GM18867 (cell line): ENCODE measurements at regions not wholly inside any gene's neighbourhood (a gene's known extent, or its start where the extent isn't known, plus 50 kb on each side); places are given as distances from the start of the nearest gene placed in this dataset.
"Not testable (repeated sequence)": the region's sequence is repeated elsewhere in the genome, so short reads cannot be mapped to it uniquely, and the experiment has no call there.

ENCODE experiments used
- ATAC-seq: cut with Tn5 transposase; IDR thresholded peaks from one replicate; pipeline ENCODE4 v1.9.1; 2021; ENCODE audit warnings: mild to moderate bottlenecking, moderate library complexity; ENCODE audit not compliant: unreplicated experiment

GRCh38 chr7:114802632-114803031, 119.3 kb upstream of the MDFIC start:
- no peak for ATAC-seq

- no peak for ATAC-seq
Measured at GRCh38 chr7:114806590-114807162, 115.2 kb upstream of the MDFIC start.

- no peak for ATAC-seq
Measured at GRCh38 chr7:114812570-114812969, 109.3 kb upstream of the MDFIC start.

- no peak for ATAC-seq
Measured at GRCh38 chr7:114813624-114814023, 108.3 kb upstream of the MDFIC start.

- ATAC-seq, result not testable (repeated sequence)
Measured at GRCh38 chr7:114817036-114817435, 104.9 kb upstream of the MDFIC start.

- ATAC-seq, result no peak
Measured at GRCh38 chr7:114818501-114818900, 103.4 kb upstream of the MDFIC start.

GRCh38 chr7:114819616-114820362, 102.1 kb upstream of the MDFIC start:
- no peak for ATAC-seq

GRCh38 chr7:114821030-114821900, 100.6 kb upstream of the MDFIC start:
- ATAC-seq, result no peak

GRCh38 chr7:114822131-114822530, 99.8 kb upstream of the MDFIC start:
- ATAC-seq, result no peak

GRCh38 chr7:114822844-114823243, 99.0 kb upstream of the MDFIC start:
- no peak for ATAC-seq

- ATAC-seq, result no peak
Measured at GRCh38 chr7:114823290-114823689, 98.6 kb upstream of the MDFIC start.

GRCh38 chr7:114825423-114825951, 96.4 kb upstream of the MDFIC start:
- ATAC-seq, result no peak

- ATAC-seq, result no peak
Measured at GRCh38 chr7:114830952-114831351, 90.9 kb upstream of the MDFIC start.

GRCh38 chr7:114832906-114833595, 88.8 kb upstream of the MDFIC start:
- ATAC-seq, result peak; percentile 92

- ATAC-seq, result no peak
Measured at GRCh38 chr7:114835303-114835702, 86.6 kb upstream of the MDFIC start.

- ATAC-seq, result no peak
Measured at GRCh38 chr7:114835861-114836260, 86.0 kb upstream of the MDFIC start.

- no peak for ATAC-seq
Measured at GRCh38 chr7:114842551-114843065, 79.3 kb upstream of the MDFIC start.

- peak; percentile 84 for ATAC-seq
Measured at GRCh38 chr7:114843102-114843501, 78.8 kb upstream of the MDFIC start.

- ATAC-seq, result no peak
Measured at GRCh38 chr7:114851406-114852061, 70.4 kb upstream of the MDFIC start.

GRCh38 chr7:114852293-114852692, 69.6 kb upstream of the MDFIC start:
- ATAC-seq, result no peak
